OCI-LY1 (cell line): ENCODE measurements at regions not wholly inside any gene's neighbourhood (a gene's known extent, or its start where the extent isn't known, plus 50 kb on each side); places are given as distances from the start of the nearest gene placed in this dataset.

ENCODE experiments used
- CTCF ChIP-seq: fragments of 200-600 bp; sonication (generic), shearing (Covaris generic); IDR thresholded peaks from 2 replicates; pipeline ENCODE4 v1.5.1; 2017; ENCODE audit warnings: mild to moderate bottlenecking, antibody characterized with exemption, low read length, moderate library complexity, mixed read lengths
- EZH2 ChIP-seq: fragments of 200-600 bp; sonication (generic), shearing (Covaris generic); IDR thresholded peaks from 2 replicates; pipeline ENCODE4 v1.8.0; 2017; ENCODE audit warnings: borderline replicate concordance, mixed run types, mild to moderate bottlenecking, antibody characterized with exemption, low read length, moderate library complexity, mixed read lengths

GRCh38 chr10:29802171-29802570 is 167.4 kb upstream of the SVIL start:
- TF ChIP-seq EZH2 (no peak), CTCF (no peak)
